Body of pancreas (tissue), 4 donors: ENCODE measurements at regions not wholly inside any gene's neighbourhood (a gene's known extent, or its start where the extent isn't known, plus 50 kb on each side); places are given as distances from the start of the nearest gene placed in this dataset.
"Not testable (repeated sequence)": the region's sequence is repeated elsewhere in the genome, so short reads cannot be mapped to it uniquely, and the experiment has no call there.

Experiments
- POLR2A ChIP-seq, 3 donors: fragments of 450-650 bp; IDR thresholded peaks; one replicate each; pipeline ENCODE4 v1.6.1; 2016; ENCODE audit warnings: antibody characterized with exemption in 3 of 3, mild to moderate bottlenecking in 2 of 3
- TF ChIP-seq, protein P1 (sequence below), 7 experiments: fragments of 450-650 bp in 4 of 7; fragments of 200-600 bp in 3 of 7; sonication (generic) in 3 of 7; IDR thresholded peaks; one replicate each; pipeline ENCODE4 v1.5.1; 2016 to 2019; ENCODE audit warnings: antibody characterized with exemption in 7 of 7

GRCh38 chr1:224038832-224039231 is 75.1 kb upstream of the FBXO28 start:
- TF ChIP-seq, protein P1, sequence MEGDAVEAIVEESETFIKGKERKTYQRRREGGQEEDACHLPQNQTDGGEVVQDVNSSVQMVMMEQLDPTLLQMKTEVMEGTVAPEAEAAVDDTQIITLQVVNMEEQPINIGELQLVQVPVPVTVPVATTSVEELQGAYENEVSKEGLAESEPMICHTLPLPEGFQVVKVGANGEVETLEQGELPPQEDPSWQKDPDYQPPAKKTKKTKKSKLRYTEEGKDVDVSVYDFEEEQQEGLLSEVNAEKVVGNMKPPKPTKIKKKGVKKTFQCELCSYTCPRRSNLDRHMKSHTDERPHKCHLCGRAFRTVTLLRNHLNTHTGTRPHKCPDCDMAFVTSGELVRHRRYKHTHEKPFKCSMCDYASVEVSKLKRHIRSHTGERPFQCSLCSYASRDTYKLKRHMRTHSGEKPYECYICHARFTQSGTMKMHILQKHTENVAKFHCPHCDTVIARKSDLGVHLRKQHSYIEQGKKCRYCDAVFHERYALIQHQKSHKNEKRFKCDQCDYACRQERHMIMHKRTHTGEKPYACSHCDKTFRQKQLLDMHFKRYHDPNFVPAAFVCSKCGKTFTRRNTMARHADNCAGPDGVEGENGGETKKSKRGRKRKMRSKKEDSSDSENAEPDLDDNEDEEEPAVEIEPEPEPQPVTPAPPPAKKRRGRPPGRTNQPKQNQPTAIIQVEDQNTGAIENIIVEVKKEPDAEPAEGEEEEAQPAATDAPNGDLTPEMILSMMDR (IDR thresholded peaks at IDR 0.05), result not testable (repeated sequence)
- TF ChIP-seq POLR2A (IDR thresholded peaks at IDR 0.05), result not testable (repeated sequence)
